T-helper 17 cell (primary cell): ENCODE measurements at regions not wholly inside any gene's neighbourhood (a gene's known extent, or its start where the extent isn't known, plus 50 kb on each side); places are given as distances from the start of the nearest gene placed in this dataset.
A peak's percentile ranks its signal among the peaks of the same experiment; 100 is the strongest.

ENCODE experiments used
- ATAC-seq: fragments of 150-1000 bp; cut with Tn5 transposase; 2 replicates; pipeline ENCODE4 v1.10.0; 2021; ENCODE audit warnings: mild to moderate bottlenecking, moderate library complexity
- DNase-seq, 3 donors: peaks; one replicate each; pipeline versions ENCODE4 v3.0.0 to v3.0.0-alpha.2; 2020 to 2021
- H3K9me3 ChIP-seq: one replicate; pipeline ENCODE4 v1.7.0; 2013; ENCODE audit warnings: low read length, mild to moderate bottlenecking; ENCODE audit not compliant: control insufficient read depth, poor library complexity, severe bottlenecking
- H3K27ac Mint-ChIP-seq: one replicate; pipeline ENCODE4 v1.8.0; 2022; ENCODE audit warnings: mild to moderate bottlenecking, moderate library complexity, mixed read lengths
- H3K27me3 Mint-ChIP-seq: one replicate; pipeline ENCODE4 v1.8.0; 2022; ENCODE audit warnings: mixed read lengths
- H3K36me3 Mint-ChIP-seq: one replicate; pipeline ENCODE4 v1.8.0; 2022; ENCODE audit warnings: low read depth, mixed read lengths
- H3K4me1 Mint-ChIP-seq: one replicate; pipeline ENCODE4 v1.8.0; 2022; ENCODE audit warnings: mild to moderate bottlenecking, mixed read lengths
- H3K4me3 Mint-ChIP-seq: one replicate; pipeline ENCODE4 v1.8.0; 2022; ENCODE audit warnings: mild to moderate bottlenecking, moderate library complexity, mixed read lengths

- ATAC-seq (no peak), DNase-seq (no peak)
- Mint-ChIP-seq H3K4me3 (no peak overlapping the region), H3K36me3 (no peaks in the 10 kb centered on the region), H3K4me1 (no peaks in the 10 kb centered on the region), H3K27me3 (peaks cover 20% of the 10 kb centered on the region), H3K27ac (no peak overlapping the region)
- H3K9me3 ChIP-seq: no peaks in the 10 kb centered on the region
Measured at GRCh38 chr20:22338140-22338708, 246.1 kb downstream of the FOXA2 start.

- H3K9me3 ChIP-seq: no peaks in the 10 kb centered on the region
- H3K4me1 Mint-ChIP-seq: no peaks in the 10 kb centered on the region
- ATAC-seq (no peak), DNase-seq (no peak)
- peaks cover 5% of the 10 kb centered on the region for H3K36me3 Mint-ChIP-seq
- H3K4me3 Mint-ChIP-seq: no peak overlapping the region
- H3K27ac Mint-ChIP-seq: no peak overlapping the region
- H3K27me3 Mint-ChIP-seq: peaks cover 32% of the 10 kb centered on the region
Measured at GRCh38 chr20:22335210-22335609, 249.2 kb downstream of the FOXA2 start.

- DNase-seq (no peak), ATAC-seq (peak; percentile 42)
- H3K27me3 Mint-ChIP-seq: peaks cover 20% of the 10 kb centered on the region
- no peaks in the 10 kb centered on the region for H3K9me3 ChIP-seq
- no peaks in the 10 kb centered on the region for H3K4me1 Mint-ChIP-seq
- H3K36me3 Mint-ChIP-seq: peaks cover 5% of the 10 kb centered on the region
- H3K4me3 Mint-ChIP-seq: peak overlapping the region; percentile 25
- no peak overlapping the region for H3K27ac Mint-ChIP-seq
Measured at GRCh38 chr20:22333885-22334545, 250.4 kb downstream of the FOXA2 start.

GRCh38 chr20:22324505-22324904 is 259.9 kb downstream of the FOXA2 start:
- Mint-ChIP-seq H3K4me1 (no peaks in the 10 kb centered on the region), H3K36me3 (no peaks in the 10 kb centered on the region), H3K27me3 (no peaks in the 10 kb centered on the region), H3K27ac (no peak overlapping the region), H3K4me3 (no peak overlapping the region)
- ATAC-seq (no peak), DNase-seq (no peak)
- no peaks in the 10 kb centered on the region for H3K9me3 ChIP-seq

GRCh38 chr20:22322513-22322912 is 261.9 kb downstream of the FOXA2 start:
- DNase-seq (no peak), ATAC-seq (no peak)
- H3K36me3 Mint-ChIP-seq: no peaks in the 10 kb centered on the region
- no peaks in the 10 kb centered on the region for H3K27me3 Mint-ChIP-seq
- no peaks in the 10 kb centered on the region for H3K4me1 Mint-ChIP-seq
- H3K27ac Mint-ChIP-seq: no peak overlapping the region
- H3K4me3 Mint-ChIP-seq: no peak overlapping the region
- no peaks in the 10 kb centered on the region for H3K9me3 ChIP-seq

- H3K27ac Mint-ChIP-seq: no peak overlapping the region
- no peak for ATAC-seq
- no peaks in the 10 kb centered on the region for H3K36me3 Mint-ChIP-seq
- H3K4me1 Mint-ChIP-seq: no peaks in the 10 kb centered on the region
- H3K9me3 ChIP-seq: no peaks in the 10 kb centered on the region
- DNase-seq: no peak
- no peak overlapping the region for H3K4me3 Mint-ChIP-seq
- no peaks in the 10 kb centered on the region for H3K27me3 Mint-ChIP-seq
Measured at GRCh38 chr20:22321191-22321590, 263.2 kb downstream of the FOXA2 start.

- Mint-ChIP-seq H3K4me1 (no peaks in the 10 kb centered on the region), H3K27me3 (no peaks in the 10 kb centered on the region), H3K36me3 (no peaks in the 10 kb centered on the region)
Measured at GRCh38 chr20:22320245-22320915, 264.0 kb downstream of the FOXA2 start.

GRCh38 chr20:22315771-22316170 is 268.6 kb downstream of the FOXA2 start:
- Mint-ChIP-seq H3K36me3 (no peaks in the 10 kb centered on the region), H3K4me1 (no peaks in the 10 kb centered on the region), H3K27me3 (no peaks in the 10 kb centered on the region), H3K4me3 (no peak overlapping the region), H3K27ac (no peak overlapping the region)
- ATAC-seq (no peak), DNase-seq (no peak)
- no peaks in the 10 kb centered on the region for H3K9me3 ChIP-seq

More at GRCh38 chr20:22320245-22320915, 264.0 kb downstream of the FOXA2 start:
- DNase-seq (no peak), ATAC-seq (no peak)
- no peak overlapping the region for H3K4me3 Mint-ChIP-seq
- no peak overlapping the region for H3K27ac Mint-ChIP-seq
- no peaks in the 10 kb centered on the region for H3K9me3 ChIP-seq

- no peak overlapping the region for H3K4me3 Mint-ChIP-seq
- H3K36me3 Mint-ChIP-seq: no peaks in the 10 kb centered on the region
- no peaks in the 10 kb centered on the region for H3K4me1 Mint-ChIP-seq
- ATAC-seq (no peak), DNase-seq (no peak)
- H3K9me3 ChIP-seq: no peaks in the 10 kb centered on the region
- no peak overlapping the region for H3K27ac Mint-ChIP-seq
- no peaks in the 10 kb centered on the region for H3K27me3 Mint-ChIP-seq
Measured at GRCh38 chr20:22315073-22315472, 269.3 kb downstream of the FOXA2 start.

GRCh38 chr20:22312744-22313346 is 271.5 kb downstream of the FOXA2 start:
- Mint-ChIP-seq H3K27ac (no peak overlapping the region), H3K27me3 (no peaks in the 10 kb centered on the region), H3K36me3 (no peaks in the 10 kb centered on the region), H3K4me1 (no peaks in the 10 kb centered on the region), H3K4me3 (no peak overlapping the region)
- H3K9me3 ChIP-seq: no peaks in the 10 kb centered on the region
- DNase-seq (no peak), ATAC-seq (no peak)

- ATAC-seq (no peak), DNase-seq (no peak)
- Mint-ChIP-seq H3K27me3 (no peaks in the 10 kb centered on the region), H3K4me1 (no peaks in the 10 kb centered on the region), H3K36me3 (no peaks in the 10 kb centered on the region), H3K27ac (no peak overlapping the region), H3K4me3 (no peak overlapping the region)
- no peaks in the 10 kb centered on the region for H3K9me3 ChIP-seq
Measured at GRCh38 chr20:22308934-22309333, 275.4 kb downstream of the FOXA2 start.

GRCh38 chr20:22307409-22307808 is 277.0 kb downstream of the FOXA2 start:
- H3K4me1 Mint-ChIP-seq: no peaks in the 10 kb centered on the region
- ATAC-seq (no peak), DNase-seq (no peak)
- no peaks in the 10 kb centered on the region for H3K36me3 Mint-ChIP-seq
- H3K27ac Mint-ChIP-seq: no peak overlapping the region
- no peaks in the 10 kb centered on the region for H3K27me3 Mint-ChIP-seq
- no peak overlapping the region for H3K4me3 Mint-ChIP-seq
- no peaks in the 10 kb centered on the region for H3K9me3 ChIP-seq

GRCh38 chr20:22305381-22305780 is 279.0 kb downstream of the FOXA2 start:
- no peaks in the 10 kb centered on the region for H3K9me3 ChIP-seq
- Mint-ChIP-seq H3K4me3 (no peak overlapping the region), H3K36me3 (no peaks in the 10 kb centered on the region), H3K4me1 (no peaks in the 10 kb centered on the region), H3K27me3 (no peaks in the 10 kb centered on the region), H3K27ac (no peak overlapping the region)
- no peak for ATAC-seq
- no peak for DNase-seq
